HG02763 (cell line): ENCODE measurements at regions not wholly inside any gene's neighbourhood (a gene's known extent, or its start where the extent isn't known, plus 50 kb on each side); places are given as distances from the start of the nearest gene placed in this dataset.
"Not testable (repeated sequence)": the region's sequence is repeated elsewhere in the genome, so short reads cannot be mapped to it uniquely, and the experiment has no call there.

Experiments
- ATAC-seq: cut with Tn5 transposase; IDR thresholded peaks from one replicate; pipeline ENCODE4 v1.9.1; 2021; ENCODE audit warnings: mild to moderate bottlenecking, moderate library complexity; ENCODE audit not compliant: unreplicated experiment

GRCh38 chr5:99471178-99471577 lies 542.4 kb upstream of the CHD1 start:
- not testable (repeated sequence) for ATAC-seq

- ATAC-seq, result not testable (repeated sequence)
Measured at GRCh38 chr5:99470636-99471035, 541.8 kb upstream of the CHD1 start.

GRCh38 chr5:99460701-99461100 lies 531.9 kb upstream of the CHD1 start:
- no peak for ATAC-seq

- ATAC-seq, result no peak
Measured at GRCh38 chr5:99453196-99453595, 524.4 kb upstream of the CHD1 start.

- no peak for ATAC-seq
Measured at GRCh38 chr5:99449786-99450185, 521.0 kb upstream of the CHD1 start.

GRCh38 chr5:99445805-99446204 lies 517.0 kb upstream of the CHD1 start:
- ATAC-seq, result no peak

- ATAC-seq, result no peak
Measured at GRCh38 chr5:99441235-99441634, 512.4 kb upstream of the CHD1 start.

- no peak for ATAC-seq
Measured at GRCh38 chr5:99438619-99439018, 509.8 kb upstream of the CHD1 start.

- no peak for ATAC-seq
Measured at GRCh38 chr5:99437986-99438385, 509.2 kb upstream of the CHD1 start.

- ATAC-seq, result not testable (repeated sequence)
Measured at GRCh38 chr5:99423396-99423795, 494.6 kb upstream of the CHD1 start.

- not testable (repeated sequence) for ATAC-seq
Measured at GRCh38 chr5:99418640-99419039, 489.8 kb upstream of the CHD1 start.

GRCh38 chr5:99410386-99410785 lies 481.6 kb upstream of the CHD1 start:
- ATAC-seq, result not testable (repeated sequence)

- ATAC-seq, result not testable (repeated sequence)
Measured at GRCh38 chr5:99404764-99405302, 476.0 kb upstream of the CHD1 start.

- ATAC-seq, result not testable (repeated sequence)
Measured at GRCh38 chr5:99400571-99400970, 471.8 kb upstream of the CHD1 start.

GRCh38 chr5:99398976-99399375 lies 470.2 kb upstream of the CHD1 start:
- no peak for ATAC-seq

GRCh38 chr5:99386406-99387077 lies 457.7 kb upstream of the CHD1 start:
- no peak for ATAC-seq

GRCh38 chr5:99379187-99379586 lies 450.4 kb upstream of the CHD1 start:
- no peak for ATAC-seq

GRCh38 chr5:99378443-99378842 lies 449.6 kb upstream of the CHD1 start:
- no peak for ATAC-seq

- no peak for ATAC-seq
Measured at GRCh38 chr5:99369797-99370593, 441.2 kb upstream of the CHD1 start.

- ATAC-seq, result no peak
Measured at GRCh38 chr5:99368726-99369125, 439.9 kb upstream of the CHD1 start.

GRCh38 chr5:99355881-99356280 lies 427.1 kb upstream of the CHD1 start:
- no peak for ATAC-seq

GRCh38 chr5:99349787-99350186 lies 421.0 kb upstream of the CHD1 start:
- ATAC-seq, result no peak
